B cell (primary cell): ENCODE measurements at regions not wholly inside any gene's neighbourhood (a gene's known extent, or its start where the extent isn't known, plus 50 kb on each side); places are given as distances from the start of the nearest gene placed in this dataset.

Experiments
- EZH2 ChIP-seq: IDR thresholded peaks from 2 replicates; pipeline ENCODE4 v1.6.1; 2012; ENCODE audit warnings: borderline replicate concordance, low read depth, mild to moderate bottlenecking, moderate library complexity, low read length; ENCODE audit not compliant: insufficient read depth, poor library complexity, severe bottlenecking
- TF ChIP-seq, protein P1 (sequence below): fragments of 200-600 bp; IDR thresholded peaks from one replicate; pipeline ENCODE4 v1.8.0; 2022; ENCODE audit warnings: antibody characterized with exemption, mild to moderate bottlenecking

DNA sequence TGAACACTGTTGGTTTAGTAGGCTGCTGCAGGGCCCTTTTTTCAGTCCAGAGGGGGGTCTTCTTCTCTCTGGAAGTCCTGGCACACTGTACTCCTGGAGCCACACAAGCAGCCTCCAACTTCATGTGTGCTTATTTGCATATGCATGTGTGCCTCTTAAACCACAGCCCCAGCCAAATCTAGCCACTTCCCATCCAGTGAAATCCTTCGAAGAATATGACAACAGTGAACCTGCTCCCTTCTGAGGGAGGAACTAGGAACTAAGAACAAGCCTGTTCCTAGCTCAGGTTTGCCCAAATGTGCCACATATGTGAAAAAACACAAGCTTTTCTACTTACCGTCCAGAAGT, 348.5 kb downstream of the FOXO1 start:
- TF ChIP-seq, protein P1, sequence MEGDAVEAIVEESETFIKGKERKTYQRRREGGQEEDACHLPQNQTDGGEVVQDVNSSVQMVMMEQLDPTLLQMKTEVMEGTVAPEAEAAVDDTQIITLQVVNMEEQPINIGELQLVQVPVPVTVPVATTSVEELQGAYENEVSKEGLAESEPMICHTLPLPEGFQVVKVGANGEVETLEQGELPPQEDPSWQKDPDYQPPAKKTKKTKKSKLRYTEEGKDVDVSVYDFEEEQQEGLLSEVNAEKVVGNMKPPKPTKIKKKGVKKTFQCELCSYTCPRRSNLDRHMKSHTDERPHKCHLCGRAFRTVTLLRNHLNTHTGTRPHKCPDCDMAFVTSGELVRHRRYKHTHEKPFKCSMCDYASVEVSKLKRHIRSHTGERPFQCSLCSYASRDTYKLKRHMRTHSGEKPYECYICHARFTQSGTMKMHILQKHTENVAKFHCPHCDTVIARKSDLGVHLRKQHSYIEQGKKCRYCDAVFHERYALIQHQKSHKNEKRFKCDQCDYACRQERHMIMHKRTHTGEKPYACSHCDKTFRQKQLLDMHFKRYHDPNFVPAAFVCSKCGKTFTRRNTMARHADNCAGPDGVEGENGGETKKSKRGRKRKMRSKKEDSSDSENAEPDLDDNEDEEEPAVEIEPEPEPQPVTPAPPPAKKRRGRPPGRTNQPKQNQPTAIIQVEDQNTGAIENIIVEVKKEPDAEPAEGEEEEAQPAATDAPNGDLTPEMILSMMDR = no peak
- no peak for TF ChIP-seq EZH2
